Esophagus squamous epithelium (tissue), 5 donors: ENCODE measurements at regions not wholly inside any gene's neighbourhood (a gene's known extent, or its start where the extent isn't known, plus 50 kb on each side); places are given as distances from the start of the nearest gene placed in this dataset.
"Not testable (repeated sequence)": the region's sequence is repeated elsewhere in the genome, so short reads cannot be mapped to it uniquely, and the experiment has no call there.

Experiments
- DNase-seq: peaks from one replicate; lab custom pipeline; 2025; lab: John Stamatoyannopoulos, UW
- H3K27ac ChIP-seq, 4 donors: fragments of 200-600 bp; sonication (generic); one replicate each; pipeline ENCODE4 v1.5.1; 2016 to 2019; ENCODE audit warnings: mild to moderate bottlenecking in 1 of 4
- H3K27me3 ChIP-seq, 4 donors: fragments of 200-600 bp; sonication (generic); 1 replicate in 3 of 4; 2 replicates in 1 of 4; pipeline versions ENCODE4 v1.5.1 to v1.6.0; 2017 to 2021; ENCODE audit warnings: antibody characterized with exemption in 1 of 4
- H3K36me3 ChIP-seq, 3 donors: fragments of 200-600 bp; sonication (generic); one replicate each; pipeline ENCODE4 v1.5.1; 2016 to 2019
- H3K4me1 ChIP-seq, 3 donors: fragments of 200-600 bp; sonication (generic); one replicate each; pipeline ENCODE4 v1.5.1; 2017 to 2019
- H3K4me3 ChIP-seq, 4 donors: fragments of 200-600 bp; sonication (generic); 1 replicate in 3 of 4; 2 replicates in 1 of 4; pipeline ENCODE4 v1.5.1; 2016 to 2019; ENCODE audit warnings: mild to moderate bottlenecking in 2 of 4, moderate library complexity in 1 of 4
- H3K9me3 ChIP-seq, 3 donors: fragments of 200-600 bp; sonication (generic); one replicate each; pipeline ENCODE4 v1.5.1; 2016 to 2019
- CTCF ChIP-seq, 6 experiments: fragments of 450-650 bp in 4 of 6; fragments of 200-600 bp in 2 of 6; sonication (generic) in 2 of 6; IDR thresholded peaks; one replicate each; pipeline ENCODE4 v1.5.1; 2016 to 2019; ENCODE audit warnings: antibody characterized with exemption in 6 of 6, mild to moderate bottlenecking in 4 of 6, moderate library complexity in 4 of 6
- POLR2A ChIP-seq, 4 donors: fragments of 450-650 bp; IDR thresholded peaks; one replicate each; pipeline ENCODE4 v1.6.1; 2017; ENCODE audit warnings: antibody characterized with exemption in 4 of 4, mild to moderate bottlenecking in 4 of 4, moderate library complexity in 3 of 4
- WGBS, 2 donors: methylation state at CpG; one replicate each; pipeline ENCODE4 v1.1.5; 2018; 5-methylcytosine and 5-hydroxymethylcytosine counted together
- intact Hi-C: fragments of 100-400 bp; cut with DNase I; formaldehyde crosslinking; loops from one replicate; pipeline ENCODE4 v1.15.0; 2022
- donor health status: DM: yes; HTN: yes; CAD: no.

GRCh38 chr1:194062526-194062925 lies 876.1 kb upstream of the B3GALT2 start:
- H3K4me3 ChIP-seq = no peak overlapping the region
- H3K27ac ChIP-seq = no peak overlapping the region
- DNase-seq = no peak
- 80 to 88% methylated on average over 1 of the region's 1 CpG for WGBS, 2 donors
- no peaks in the 10 kb centered on the region for H3K9me3 ChIP-seq
- TF ChIP-seq CTCF (IDR thresholded peaks at IDR 0.05) (no peak), POLR2A (IDR thresholded peaks at IDR 0.05) (no peak)
- H3K27me3 ChIP-seq = no peaks in the 10 kb centered on the region
- H3K36me3 ChIP-seq = no peaks in the 10 kb centered on the region
- H3K4me1 ChIP-seq = no peaks in the 10 kb centered on the region
- intact Hi-C loops = no loop called here

GRCh38 chr1:194060481-194060880 lies 874.1 kb upstream of the B3GALT2 start:
- TF ChIP-seq CTCF (IDR thresholded peaks at IDR 0.05) (no peak), POLR2A (IDR thresholded peaks at IDR 0.05) (no peak)
- no peak overlapping the region for H3K4me3 ChIP-seq
- no peaks in the 10 kb centered on the region for H3K4me1 ChIP-seq
- WGBS, 2 donors = 55 to 73% methylated on average over 4 of the region's 4 CpGs
- intact Hi-C loops = no loop called here
- H3K27ac ChIP-seq = no peak overlapping the region
- H3K36me3 ChIP-seq = no peaks in the 10 kb centered on the region
- no peaks in the 10 kb centered on the region for H3K27me3 ChIP-seq
- H3K9me3 ChIP-seq = no peaks in the 10 kb centered on the region
- DNase-seq = no peak

GRCh38 chr1:194058268-194058667 lies 871.9 kb upstream of the B3GALT2 start:
- DNase-seq, H3K4me1 ChIP-seq, H3K4me3 ChIP-seq, H3K36me3 ChIP-seq, H3K27ac ChIP-seq, H3K9me3 ChIP-seq, H3K27me3 ChIP-seq, intact Hi-C loops: not testable (repeated sequence)
- 71 to 75% methylated on average over 5 of the region's 5 CpGs for WGBS, 2 donors

GRCh38 chr1:194056169-194056568 lies 869.8 kb upstream of the B3GALT2 start:
- H3K9me3 ChIP-seq = no peaks in the 10 kb centered on the region
- no peaks in the 10 kb centered on the region for H3K4me1 ChIP-seq
- 75 to 96% methylated on average over 1 to 2 of the region's 2 CpGs for WGBS, 2 donors
- no peak overlapping the region for H3K27ac ChIP-seq
- TF ChIP-seq CTCF (IDR thresholded peaks at IDR 0.05) (no peak), POLR2A (IDR thresholded peaks at IDR 0.05) (no peak)
- DNase-seq = no peak
- no peaks in the 10 kb centered on the region for H3K27me3 ChIP-seq
- H3K4me3 ChIP-seq = no peak overlapping the region
- intact Hi-C loops = no loop called here
- H3K36me3 ChIP-seq = no peaks in the 10 kb centered on the region

GRCh38 chr1:194055536-194055935 lies 869.1 kb upstream of the B3GALT2 start:
- intact Hi-C loops = no loop called here
- H3K4me3 ChIP-seq = no peak overlapping the region
- no peak for DNase-seq
- H3K4me1 ChIP-seq = no peaks in the 10 kb centered on the region
- no peaks in the 10 kb centered on the region for H3K27me3 ChIP-seq
- 32 to 44% methylated on average over 1 of the region's 1 CpG for WGBS, 2 donors
- H3K9me3 ChIP-seq = no peaks in the 10 kb centered on the region
- no peak for TF ChIP-seq CTCF (IDR thresholded peaks at IDR 0.05)
- no peak for TF ChIP-seq POLR2A (IDR thresholded peaks at IDR 0.05)
- H3K27ac ChIP-seq = no peak overlapping the region
- H3K36me3 ChIP-seq = no peaks in the 10 kb centered on the region
